ENCODE measurements at regions not wholly inside any gene's neighbourhood (a gene's known extent, or its start where the extent isn't known, plus 50 kb on each side); places are given as distances from the start of the nearest gene placed in this dataset.

DNA sequence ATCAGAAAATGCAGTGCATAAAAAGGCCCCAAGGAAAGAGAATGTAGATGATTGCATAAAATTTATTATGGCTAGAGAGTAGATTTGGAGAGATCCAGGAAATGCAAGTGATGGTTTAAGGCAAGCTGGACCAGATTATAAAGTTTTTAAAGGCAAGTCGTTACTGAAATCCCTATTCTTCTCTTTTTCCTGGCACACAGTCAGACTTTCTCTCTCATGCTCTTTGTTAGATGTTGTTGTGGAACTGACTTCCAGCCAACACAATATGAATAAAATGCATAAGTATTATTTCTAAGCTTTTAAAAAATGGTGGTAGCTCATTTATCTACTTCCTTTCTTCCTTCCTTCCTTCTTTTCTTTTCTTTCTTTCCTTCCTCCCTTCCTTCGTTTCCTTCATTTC is 1085.4 kb upstream of the CDH6 start:
- no peak for DNase-seq

- DNase-seq = no peak
These were observed 1086.9 kb upstream of the CDH6 start for GRCh38 chr5:30106596-30106995.

DNA sequence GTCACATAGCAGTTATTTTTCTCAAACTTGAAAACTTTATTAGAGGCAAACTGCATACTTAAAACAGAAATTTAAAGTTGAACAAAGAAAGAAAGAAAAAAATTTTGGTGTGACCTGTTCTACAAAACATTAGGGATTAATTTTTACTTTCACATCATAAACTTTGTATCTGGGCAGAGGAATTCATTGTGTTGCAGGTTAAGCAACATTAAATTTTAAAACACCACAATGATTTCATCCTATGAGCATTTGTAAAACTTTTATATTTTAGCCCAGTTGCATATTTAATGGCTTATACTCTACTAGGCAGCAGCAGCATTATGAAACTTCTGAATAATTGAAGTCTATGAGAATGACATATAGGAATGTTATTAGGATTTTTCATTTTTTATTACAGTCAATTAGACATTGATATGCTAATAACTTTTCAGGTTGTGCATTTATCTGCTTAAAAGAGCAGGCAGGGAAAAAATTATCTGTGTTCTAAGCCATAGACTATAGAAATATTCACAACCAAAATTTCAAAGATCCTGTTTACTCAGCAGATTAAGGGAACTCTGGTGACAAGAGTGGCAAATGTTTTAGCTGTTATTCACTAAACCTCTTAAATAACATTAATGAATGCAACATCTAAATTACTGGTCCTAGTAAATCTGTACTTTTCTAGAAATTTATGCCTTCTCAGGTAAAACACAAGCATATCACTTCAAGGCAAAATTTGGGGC is 1088.5 kb upstream of the CDH6 start:
- no peak for DNase-seq

DNA sequence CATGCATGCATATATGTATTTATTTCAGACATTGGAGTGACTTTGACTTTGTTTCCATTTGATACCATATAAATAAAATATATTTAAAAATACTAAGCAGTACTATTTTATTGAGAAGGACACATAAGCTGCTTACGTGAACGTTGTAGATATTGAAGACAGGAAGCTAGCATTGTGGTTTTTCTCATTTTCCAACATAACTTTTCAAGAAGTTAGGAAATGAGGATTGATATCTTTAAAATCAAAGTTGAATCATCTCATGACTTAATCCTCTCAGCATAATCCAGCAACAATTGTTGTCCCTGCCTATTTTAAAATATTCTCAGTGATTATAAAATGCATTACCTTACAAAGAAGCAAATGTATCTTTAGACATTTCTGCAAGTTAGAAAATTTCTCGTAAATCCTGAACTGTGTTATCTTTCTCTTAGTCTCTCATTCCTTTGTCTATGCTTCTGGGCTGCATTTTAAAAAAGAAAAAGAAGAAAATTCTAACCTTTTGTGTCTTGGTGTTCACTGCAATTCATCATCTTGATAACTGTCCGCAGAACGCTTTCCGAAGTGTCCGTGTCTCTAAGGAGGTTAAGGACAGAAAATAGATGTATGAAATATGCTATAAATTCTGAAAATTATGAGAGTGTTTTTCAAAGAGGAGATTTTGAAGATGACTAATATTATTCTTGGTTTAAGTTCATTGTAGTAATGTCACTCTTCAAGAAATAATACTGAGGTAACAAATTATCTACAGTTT is 1089.9 kb upstream of the CDH6 start:
- DNase-seq = no peak

- no peak for DNase-seq
These were observed 1090.4 kb upstream of the CDH6 start for GRCh38 chr5:30103052-30103451.

DNA sequence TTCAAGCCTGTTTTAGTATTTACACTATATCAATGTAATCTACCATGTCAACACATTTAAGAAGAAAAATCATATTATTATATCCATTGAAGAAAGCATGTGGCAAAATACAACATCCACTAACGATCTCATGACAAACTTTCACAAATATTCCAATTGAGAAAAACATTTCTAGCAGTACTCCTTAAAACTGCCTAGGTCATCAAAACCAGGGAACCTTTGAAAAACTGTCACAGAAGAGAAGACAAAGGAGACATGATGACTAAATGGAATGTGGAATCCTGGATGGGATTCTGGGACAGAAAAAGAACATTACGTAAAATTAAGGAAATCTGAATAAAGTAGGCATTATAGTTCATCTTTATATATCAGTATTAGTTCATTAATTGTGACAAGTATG is 1091.3 kb upstream of the CDH6 start:
- no peak for DNase-seq

DNA sequence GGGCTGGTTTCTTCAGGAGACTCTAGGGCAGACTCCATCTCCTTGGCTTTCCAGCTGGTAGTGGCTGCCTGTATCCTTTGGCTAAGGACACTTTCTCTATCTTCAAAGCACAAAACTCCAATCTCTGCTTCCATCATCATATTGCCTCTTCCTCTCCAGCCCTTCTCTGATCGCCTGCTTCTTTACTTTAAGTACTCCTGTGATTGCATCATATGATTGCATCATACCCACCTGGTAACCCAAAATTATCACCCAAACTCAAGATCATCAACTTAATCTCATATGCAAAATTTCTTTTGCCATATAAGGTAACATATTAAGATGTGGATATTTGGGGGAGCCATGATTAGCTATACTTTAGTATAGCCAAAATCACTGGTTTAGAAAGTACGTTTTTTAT is 1092.6 kb upstream of the CDH6 start:
- DNase-seq = no peak

DNA sequence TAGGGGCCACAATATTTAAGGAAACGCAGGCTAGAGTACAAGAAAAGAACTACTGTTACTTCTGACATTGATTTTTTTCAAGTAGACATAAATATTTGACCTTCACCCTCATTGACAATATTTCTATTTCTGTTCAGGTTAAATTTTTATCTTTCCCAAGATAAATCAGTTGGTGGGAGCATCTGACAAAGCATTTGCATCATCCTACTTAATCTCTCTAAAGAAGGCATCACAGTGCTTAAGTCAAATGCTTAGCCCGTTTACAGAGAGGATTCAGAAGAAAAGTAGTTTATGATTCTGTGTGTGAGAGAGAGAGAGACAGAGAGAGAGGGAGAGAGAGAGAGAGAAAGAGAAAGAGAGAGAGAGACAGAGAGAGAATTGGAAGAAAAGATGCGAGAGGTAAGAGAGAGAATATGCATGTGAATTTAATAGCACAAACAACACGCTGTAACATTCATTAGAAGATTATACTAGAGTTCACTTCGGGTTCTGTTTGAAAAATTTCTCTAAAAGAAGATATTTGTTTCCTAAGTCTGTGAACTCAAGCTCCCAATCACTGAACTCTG is 1093.3 kb upstream of the CDH6 start:
- DNase-seq = no peak

DNA sequence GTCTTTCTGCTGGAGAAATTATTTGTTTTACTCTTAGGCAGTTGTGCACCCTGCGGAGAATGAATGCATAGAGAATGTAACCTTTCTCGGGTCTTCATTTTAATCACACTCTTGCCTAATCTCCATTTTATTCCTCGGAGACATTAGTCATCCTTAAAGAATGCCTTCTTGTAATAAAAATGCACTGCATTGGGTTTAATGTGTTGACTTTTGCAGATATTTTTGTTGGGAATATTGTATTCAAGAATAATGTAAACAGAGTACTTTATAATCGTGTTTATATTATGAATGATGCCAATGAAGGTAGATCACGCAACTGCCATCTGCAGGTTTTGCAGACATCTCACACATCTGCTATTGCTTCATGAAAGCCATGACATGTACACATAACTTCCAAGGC is 1093.9 kb upstream of the CDH6 start:
- no peak for DNase-seq

DNA sequence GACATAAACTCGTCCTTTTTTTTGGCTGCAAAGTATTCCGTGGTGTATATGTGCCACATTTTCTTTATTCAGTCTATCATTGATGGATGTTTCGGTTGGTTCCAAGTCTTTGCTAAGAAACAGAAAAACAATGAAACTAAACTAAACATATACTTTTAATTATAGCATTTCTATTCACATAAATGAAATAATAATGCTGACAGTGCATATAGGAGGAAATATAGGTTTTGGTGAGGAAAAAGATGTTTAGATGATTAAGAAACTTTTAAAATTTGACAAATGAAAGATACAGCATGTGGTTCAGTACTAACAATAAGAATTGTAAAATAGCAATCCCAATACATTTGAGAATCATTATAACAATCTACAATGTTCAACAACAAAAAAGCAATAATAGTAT is 1094.5 kb upstream of the CDH6 start:
- no peak for DNase-seq

DNA sequence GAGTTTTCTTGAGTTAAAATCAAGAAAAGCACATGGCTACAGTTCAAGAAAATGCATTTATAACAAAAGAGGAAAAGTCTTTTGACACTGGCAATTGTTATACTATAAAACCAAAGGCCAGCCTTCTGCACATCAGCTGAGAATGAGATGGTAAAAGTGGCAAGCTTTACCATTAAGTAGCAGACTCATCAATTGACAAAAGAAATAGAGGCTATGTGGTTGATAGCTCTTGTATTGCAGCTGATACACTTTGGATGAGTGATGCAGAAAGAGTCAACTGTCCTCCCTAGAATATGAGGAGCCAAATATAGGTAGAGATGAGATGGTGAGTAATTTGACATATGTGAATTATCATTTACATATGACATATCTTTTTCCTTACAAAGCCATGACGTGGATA is 1100.9 kb upstream of the CDH6 start:
- DNase-seq = no peak

DNA sequence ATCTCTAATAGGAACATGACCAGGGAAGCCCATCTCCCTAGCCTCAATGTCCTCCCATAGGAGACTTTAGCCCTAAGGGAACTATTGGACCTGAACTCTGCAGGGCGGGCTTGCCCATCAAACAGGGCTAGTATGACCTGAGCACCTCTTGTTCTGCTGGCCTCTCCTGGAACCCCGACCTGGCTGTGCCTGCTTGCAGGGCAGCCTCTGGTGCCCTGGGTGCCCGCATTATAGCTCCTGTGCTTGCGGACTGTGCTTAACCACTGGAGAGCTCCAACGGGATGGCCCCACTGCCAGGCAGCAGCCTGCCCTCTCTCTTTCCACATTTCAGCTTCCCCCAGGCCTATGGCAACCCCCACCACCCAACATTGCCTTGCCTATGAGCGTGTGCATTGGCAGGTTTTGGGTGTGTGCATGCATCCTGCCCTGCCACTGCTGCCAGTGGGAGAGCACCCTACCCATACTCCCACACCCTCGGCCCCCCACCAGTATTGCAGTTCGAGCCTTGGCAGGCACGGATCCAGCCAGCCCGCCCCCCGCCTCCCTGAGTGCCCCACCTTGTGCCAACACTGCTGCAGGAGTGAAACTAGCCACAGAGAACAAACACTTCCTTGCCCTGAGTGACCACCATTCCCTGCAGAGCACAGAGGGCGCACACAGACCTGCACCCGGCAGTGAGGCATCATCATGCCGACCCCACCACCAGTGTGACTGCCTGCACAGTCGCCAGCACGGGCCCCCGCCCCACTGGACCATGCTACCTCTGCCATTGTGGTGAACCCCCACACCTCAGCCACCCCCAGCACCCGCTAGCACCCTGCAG is 1123.8 kb upstream of the CDH6 start:
- no peak for DNase-seq

DNA sequence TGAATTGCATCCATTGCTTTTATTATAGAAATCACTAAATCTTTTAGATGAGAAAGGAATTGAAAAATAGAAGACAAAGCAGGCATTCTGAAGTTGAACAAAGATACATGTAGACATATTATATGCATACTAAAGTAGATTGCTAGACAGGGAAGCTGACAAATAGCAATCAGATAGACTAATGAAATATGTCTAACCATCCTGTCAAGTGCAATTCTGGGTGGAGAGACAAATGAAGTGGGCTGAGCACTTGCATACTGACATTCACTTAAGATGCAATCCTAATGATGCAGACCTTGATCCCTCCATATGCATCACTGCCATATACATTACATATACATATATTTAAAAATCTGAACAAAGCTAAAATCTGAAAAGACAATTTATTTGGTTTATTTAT is 1130.0 kb upstream of the CDH6 start:
- no peak for DNase-seq

DNA sequence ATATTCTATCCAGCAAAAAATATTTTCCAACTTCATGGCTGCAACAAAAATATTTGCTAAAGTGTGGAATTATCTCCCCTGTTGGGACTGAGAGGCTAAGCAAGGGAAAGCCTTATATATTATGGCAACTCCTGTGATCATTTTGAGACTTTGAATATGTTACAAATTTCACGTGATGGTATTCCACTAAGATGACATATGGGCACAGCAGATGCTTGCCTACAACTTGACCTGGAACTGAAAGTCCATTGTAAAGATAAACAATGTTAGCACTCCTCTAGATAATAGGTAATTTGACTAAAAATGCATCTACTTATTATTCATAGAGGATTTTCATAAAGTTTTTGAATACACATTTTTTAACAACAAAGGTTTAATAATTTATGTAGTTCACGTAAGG is 1141.5 kb upstream of the CDH6 start:
- DNase-seq = no peak

DNA sequence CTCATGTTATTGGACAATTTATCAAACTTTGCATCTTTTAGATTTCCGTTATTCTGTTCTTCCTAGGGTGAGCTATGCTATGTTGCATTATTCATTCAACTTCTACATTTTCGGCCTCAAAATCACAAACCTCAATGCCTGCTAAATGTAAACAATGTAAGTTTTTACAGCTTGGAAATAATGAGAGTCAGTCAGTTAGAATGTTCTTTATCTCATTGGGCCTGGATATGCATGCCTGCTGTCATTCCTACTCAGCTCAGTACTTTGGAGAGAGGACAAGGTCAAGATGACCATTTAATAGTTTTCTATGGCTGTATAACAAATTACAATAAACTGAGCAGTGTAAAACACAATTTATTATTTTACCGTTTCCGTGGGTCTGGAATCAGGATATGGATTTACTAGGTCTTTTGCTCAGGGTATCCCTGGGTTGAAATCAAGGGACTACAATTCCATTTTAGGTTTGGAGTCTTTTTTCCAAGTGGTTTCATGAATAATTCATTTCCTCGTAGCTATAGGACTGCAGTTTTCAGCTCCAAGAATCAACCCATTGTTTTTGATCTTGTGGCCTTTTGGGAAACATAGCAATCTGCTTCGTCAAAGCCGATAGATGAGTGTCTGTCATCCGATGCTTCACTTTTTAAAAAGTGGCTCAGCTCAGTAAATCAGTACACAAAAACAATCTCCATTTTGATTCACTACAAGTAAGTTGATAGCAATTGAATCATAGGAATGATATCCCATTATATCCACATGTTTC is 1143.2 kb upstream of the CDH6 start:
- DNase-seq = no peak

DNA sequence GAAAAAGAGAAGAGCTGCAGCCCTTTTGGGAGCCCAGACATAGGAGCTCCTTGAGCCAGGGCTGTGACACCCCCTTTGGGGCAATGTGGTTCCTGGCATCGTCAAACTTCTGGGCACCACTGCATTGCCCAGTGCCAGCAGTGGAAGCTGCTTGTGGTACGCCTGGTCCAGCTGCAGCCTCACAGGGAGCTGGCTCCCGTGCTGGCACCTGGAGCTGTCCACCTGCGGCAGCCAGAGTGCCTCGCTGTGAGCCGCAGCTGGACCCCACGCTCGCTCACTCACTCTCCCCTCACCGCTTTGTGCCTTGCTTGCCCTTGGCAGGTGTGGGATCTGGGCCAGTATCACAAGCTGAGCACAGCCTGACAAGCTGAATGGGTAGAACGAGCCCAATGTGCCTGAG is 1150.8 kb upstream of the CDH6 start:
- DNase-seq = no peak

GRCh38 chr5:30041831-30042385 is 1151.6 kb upstream of the CDH6 start:
- DNase-seq = no peak

DNA sequence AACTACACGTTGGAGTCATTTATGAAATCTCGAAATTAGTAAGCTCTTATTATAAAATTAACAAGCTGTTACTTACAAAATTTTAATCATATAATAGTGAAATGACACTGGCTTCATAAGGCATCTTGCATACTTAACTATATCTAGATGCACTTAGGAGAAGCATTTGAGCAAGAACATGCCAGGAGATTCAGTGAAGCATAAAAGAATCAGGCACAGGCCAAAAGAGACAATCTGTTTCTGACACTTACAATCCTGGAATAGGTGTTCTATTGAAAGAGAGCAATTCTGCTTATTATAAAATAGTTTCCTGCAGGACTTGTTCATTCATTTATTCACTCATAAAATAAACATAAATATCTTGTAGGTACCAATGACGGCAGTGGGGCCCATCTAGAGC is 1152.2 kb upstream of the CDH6 start:
- DNase-seq = no peak

- DNase-seq = no peak
These were observed 1152.9 kb upstream of the CDH6 start for GRCh38 chr5:30040488-30041118.

DNA sequence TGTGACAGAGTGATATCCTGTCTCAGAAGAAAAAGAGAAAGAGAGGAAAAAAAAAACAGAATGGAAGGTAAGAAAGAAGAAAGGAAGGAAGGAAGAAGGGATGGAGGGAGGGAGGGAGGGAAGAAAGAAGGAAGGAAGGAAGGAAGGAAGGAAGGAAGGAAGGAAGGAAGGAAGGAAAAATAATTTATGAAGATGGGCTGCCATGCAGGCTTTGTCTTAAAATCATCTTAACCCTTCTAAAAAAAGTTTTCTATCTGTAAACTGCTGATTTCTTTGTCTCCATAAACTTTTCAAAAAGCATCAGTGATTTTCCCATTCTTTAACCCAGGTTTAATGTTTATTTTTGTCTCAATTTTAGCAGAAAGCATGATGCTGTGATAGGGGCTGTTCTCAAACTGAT is 1154.1 kb upstream of the CDH6 start:
- DNase-seq = no peak

GRCh38 chr5:30034870-30035269 is 1158.6 kb upstream of the CDH6 start:
- no peak for DNase-seq

GRCh38 chr5:30030101-30030500 is 1163.4 kb upstream of the CDH6 start:
- DNase-seq = no peak
